DOHH2 (cell line): ENCODE measurements at regions not wholly inside any gene's neighbourhood (a gene's known extent, or its start where the extent isn't known, plus 50 kb on each side); places are given as distances from the start of the nearest gene placed in this dataset.

Source experiments
- EZH2phosphoT487 ChIP-seq: fragments of 200-600 bp; sonication (generic); IDR thresholded peaks from 2 replicates; pipeline ENCODE4 v1.6.1; 2017; ENCODE audit warnings: borderline replicate concordance, mild to moderate bottlenecking, antibody characterized with exemption, low read length, moderate library complexity, mixed read lengths
- TF ChIP-seq, protein P1 (sequence below): fragments of 200-600 bp; sonication (generic); IDR thresholded peaks from one replicate; pipeline ENCODE4 v1.5.1; 2014; ENCODE audit warnings: antibody characterized with exemption, mild to moderate bottlenecking, low read depth, low read length; ENCODE audit not compliant: poor library complexity, severe bottlenecking

DNA sequence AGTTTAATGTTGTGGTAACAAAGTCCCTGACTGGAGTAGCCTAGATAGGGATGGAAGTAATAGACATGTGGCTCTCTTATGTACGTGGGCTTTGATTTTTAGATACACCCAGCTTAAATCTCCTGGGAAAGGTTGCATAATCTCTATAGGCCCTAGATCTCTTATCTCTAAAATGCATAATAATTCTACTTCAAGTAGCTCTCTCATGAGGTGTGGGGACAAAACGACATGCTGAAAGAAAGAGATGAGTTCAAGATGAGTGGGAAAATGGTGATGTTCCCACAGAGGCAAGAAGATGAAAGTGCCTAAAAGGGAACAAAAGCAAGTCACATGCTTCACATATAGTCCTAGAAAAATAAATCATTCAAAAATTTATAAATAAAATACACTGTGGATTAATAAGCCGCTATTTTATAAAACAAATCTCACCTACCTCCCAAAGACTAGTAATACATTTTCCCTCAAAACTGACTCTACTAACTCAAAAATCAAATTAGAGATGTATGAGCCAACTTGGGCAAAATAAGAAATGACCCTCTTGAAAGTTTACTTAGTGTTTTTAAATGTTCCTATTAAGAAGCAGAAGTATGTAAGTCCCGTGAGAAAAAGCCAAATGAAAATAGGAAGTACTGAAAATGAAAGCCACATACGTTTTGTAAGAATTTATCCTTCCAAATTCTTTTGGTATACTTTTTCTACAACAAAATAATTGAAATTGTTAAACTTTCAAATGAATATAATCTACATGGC is 148.2 kb upstream of the ITGA4 start:
- TF ChIP-seq, protein P1, sequence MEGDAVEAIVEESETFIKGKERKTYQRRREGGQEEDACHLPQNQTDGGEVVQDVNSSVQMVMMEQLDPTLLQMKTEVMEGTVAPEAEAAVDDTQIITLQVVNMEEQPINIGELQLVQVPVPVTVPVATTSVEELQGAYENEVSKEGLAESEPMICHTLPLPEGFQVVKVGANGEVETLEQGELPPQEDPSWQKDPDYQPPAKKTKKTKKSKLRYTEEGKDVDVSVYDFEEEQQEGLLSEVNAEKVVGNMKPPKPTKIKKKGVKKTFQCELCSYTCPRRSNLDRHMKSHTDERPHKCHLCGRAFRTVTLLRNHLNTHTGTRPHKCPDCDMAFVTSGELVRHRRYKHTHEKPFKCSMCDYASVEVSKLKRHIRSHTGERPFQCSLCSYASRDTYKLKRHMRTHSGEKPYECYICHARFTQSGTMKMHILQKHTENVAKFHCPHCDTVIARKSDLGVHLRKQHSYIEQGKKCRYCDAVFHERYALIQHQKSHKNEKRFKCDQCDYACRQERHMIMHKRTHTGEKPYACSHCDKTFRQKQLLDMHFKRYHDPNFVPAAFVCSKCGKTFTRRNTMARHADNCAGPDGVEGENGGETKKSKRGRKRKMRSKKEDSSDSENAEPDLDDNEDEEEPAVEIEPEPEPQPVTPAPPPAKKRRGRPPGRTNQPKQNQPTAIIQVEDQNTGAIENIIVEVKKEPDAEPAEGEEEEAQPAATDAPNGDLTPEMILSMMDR: no peak
- no peak for TF ChIP-seq EZH2phosphoT487
